GM18517 (cell line): ENCODE measurements at regions not wholly inside any gene's neighbourhood (a gene's known extent, or its start where the extent isn't known, plus 50 kb on each side); places are given as distances from the start of the nearest gene placed in this dataset.
"Not testable (repeated sequence)": the region's sequence is repeated elsewhere in the genome, so short reads cannot be mapped to it uniquely, and the experiment has no call there.

Source experiments
- ATAC-seq: cut with Tn5 transposase; IDR thresholded peaks from one replicate; pipeline ENCODE4 v1.9.1; 2021; ENCODE audit warnings: mild to moderate bottlenecking, moderate library complexity; ENCODE audit not compliant: unreplicated experiment

DNA sequence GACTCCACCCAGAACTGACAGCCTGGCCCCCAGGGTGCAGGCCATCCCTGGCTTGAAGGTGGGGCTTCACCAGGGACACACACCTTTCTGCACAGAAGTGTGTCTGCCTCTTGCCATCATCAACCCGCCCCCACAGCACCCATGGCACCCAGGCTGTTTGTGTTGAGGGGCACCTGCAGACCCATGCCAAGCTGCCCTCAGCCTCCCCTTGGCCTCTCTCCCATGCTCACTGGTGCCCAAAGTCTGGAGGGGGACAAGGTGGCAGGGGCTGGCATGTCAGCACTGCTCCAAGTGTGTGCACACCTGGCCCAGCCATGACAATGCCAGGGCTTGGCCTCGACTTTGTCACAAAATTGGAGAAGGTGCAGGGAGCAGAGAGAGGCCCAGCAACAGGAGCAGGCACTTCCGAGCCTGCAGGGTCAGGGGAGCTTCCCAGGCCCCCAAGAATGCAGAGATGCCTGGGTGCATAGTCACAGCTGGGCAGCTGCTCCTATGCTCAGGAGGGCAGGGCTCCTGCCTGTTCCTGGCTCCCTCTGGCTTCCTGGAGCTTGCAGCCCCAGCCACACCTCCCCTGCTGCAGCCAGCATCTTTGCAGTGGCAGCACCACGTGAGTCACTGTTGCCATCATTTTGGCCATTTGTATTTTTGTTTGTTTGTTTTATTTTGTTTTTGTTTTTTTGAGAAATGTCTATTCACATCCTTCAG, 280.6 kb upstream of the UBE2E3 start:
- no peak for ATAC-seq

DNA sequence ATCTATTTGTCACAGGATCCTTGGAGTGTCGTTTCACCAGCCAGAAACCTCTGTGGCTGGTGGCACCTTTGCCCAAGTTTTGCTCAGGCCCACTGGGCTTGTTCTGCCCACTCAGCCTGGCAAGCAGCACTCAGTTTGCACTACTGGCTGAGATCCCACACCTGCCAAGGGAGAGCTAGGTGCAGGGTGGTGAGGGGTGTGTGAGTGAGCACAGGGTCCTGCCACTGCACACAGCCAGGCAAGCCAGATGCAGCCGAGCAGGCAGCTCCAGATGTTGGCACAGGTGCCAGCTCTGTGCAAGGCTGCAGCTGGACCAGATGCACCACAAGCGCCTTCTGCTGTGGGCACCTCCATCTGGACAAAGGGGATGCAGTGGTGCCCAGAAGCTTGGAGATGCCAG, 281.7 kb upstream of the UBE2E3 start:
- no peak for ATAC-seq

GRCh38 chr2:180695586-180696401, 284.6 kb upstream of the UBE2E3 start:
- ATAC-seq = no peak

DNA sequence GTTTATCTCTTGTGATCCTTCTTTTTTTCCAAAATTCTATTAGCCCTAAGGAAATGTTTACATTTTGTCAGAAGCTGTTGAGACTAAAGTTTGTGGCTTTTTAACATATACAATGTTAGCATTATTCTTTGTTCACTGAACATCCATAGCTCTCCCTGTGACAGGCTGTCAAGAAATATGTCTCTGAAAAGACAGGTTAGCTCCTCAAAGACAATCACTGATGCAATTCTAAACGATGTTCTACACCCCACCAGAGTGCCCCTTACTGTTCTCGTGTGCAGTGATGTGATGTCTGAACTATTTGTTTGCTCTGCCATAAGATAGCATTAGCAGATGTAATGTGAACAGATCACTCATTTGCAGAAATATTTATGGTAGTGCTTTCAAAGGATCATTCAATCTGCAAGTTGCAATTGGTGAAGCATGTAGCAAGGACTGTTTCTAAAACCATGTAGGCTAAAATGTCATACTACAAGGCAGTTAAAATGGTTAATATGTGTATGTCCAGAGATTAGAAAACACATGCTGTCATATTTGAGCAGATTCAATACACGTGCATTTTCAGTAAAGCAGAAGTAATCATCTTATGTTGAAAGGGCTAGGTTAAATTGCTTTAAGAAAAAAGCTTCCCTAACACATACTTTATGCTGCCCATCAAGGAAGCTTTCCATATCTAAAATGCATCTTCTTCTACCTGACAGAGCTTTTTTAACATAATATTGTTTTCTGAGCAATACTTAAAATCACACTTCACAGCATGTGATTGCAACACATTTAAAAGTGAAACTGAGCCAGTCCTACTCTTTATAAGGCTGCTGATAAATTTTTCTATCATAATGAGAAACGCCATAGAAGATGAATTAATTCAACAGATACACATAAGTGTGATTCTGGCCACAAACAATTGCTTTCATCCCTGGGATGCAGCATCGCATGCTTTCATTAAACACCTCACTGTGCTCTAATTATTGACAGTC, 285.7 kb upstream of the UBE2E3 start:
- no peak for ATAC-seq

GRCh38 chr2:180692322-180692721, 288.1 kb upstream of the UBE2E3 start:
- ATAC-seq = no peak

- ATAC-seq = not testable (repeated sequence)
Observed at GRCh38 chr2:180691855-180692223, 288.6 kb upstream of the UBE2E3 start.

- ATAC-seq = not testable (repeated sequence)
Observed at GRCh38 chr2:180691186-180691854, 289.1 kb upstream of the UBE2E3 start.

- ATAC-seq = no peak
Observed at GRCh38 chr2:180690611-180691010, 289.8 kb upstream of the UBE2E3 start.

GRCh38 chr2:180682871-180683270, 297.5 kb upstream of the UBE2E3 start:
- no peak for ATAC-seq

- ATAC-seq = no peak
Observed at GRCh38 chr2:180679693-180680092, 300.7 kb upstream of the UBE2E3 start.

DNA sequence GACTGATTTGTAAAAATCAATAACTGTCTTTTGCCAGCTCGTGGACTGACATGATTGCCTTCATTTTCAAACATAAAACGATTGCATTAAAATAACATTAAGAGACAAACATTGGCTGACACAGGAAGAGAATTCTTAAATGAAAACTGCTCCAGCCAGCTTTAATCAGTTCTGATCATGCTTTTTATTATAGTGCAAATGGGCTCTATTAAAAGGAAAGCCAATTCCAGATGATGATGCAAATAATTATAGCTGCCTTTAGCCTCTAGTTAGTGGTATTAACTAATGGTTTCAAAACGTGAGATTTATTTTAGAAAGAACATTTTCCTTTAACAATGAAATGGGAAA, 301.8 kb upstream of the UBE2E3 start:
- ATAC-seq = no peak

GRCh38 chr2:180677930-180678624, 302.3 kb upstream of the UBE2E3 start:
- ATAC-seq = no peak

GRCh38 chr2:180677200-180677599, 303.2 kb upstream of the UBE2E3 start:
- no peak for ATAC-seq

- ATAC-seq = no peak
Observed at GRCh38 chr2:180676520-180677025, 303.8 kb upstream of the UBE2E3 start.

- ATAC-seq = no peak
Observed at GRCh38 chr2:180675170-180675569, 305.2 kb upstream of the UBE2E3 start.

DNA sequence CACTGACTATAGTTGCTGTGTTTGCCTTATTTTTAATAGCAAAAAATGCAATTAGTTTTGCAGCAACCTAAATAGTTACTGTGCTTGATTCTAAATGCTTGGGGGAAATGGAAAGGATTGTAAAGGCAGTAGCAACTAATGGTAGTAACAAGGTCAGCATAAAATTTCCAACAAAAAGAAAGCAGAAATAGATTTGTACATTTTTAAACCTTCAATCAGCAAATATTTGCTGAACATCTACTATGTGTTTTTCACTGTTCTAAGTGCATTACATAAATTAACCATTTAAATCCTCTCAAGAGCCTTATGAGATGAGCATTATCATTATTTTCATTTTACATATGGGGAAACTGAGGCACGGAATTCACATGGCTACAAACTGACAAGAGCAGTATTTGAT, 308.0 kb upstream of the UBE2E3 start:
- no peak for ATAC-seq

GRCh38 chr2:180670302-180671003, 310.0 kb upstream of the UBE2E3 start:
- no peak for ATAC-seq

DNA sequence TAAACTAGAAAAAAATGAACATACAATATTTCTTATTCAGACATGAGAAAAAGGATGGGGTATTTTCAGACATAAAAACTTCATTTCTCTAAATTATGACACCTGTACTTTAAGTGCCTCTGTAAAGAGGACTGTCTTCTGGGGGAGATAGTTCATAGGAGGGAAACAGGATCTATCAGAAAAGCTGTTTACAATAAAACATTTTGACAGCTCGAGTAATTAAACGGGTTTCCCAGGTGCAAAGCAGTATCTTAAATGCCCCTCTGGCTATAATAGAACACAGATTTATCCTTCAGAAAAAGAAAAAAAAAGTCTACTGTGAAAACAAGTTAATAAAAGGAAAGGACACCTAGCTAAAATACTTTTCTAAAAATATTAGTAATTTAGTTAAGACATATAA, 311.4 kb upstream of the UBE2E3 start:
- ATAC-seq = no peak

DNA sequence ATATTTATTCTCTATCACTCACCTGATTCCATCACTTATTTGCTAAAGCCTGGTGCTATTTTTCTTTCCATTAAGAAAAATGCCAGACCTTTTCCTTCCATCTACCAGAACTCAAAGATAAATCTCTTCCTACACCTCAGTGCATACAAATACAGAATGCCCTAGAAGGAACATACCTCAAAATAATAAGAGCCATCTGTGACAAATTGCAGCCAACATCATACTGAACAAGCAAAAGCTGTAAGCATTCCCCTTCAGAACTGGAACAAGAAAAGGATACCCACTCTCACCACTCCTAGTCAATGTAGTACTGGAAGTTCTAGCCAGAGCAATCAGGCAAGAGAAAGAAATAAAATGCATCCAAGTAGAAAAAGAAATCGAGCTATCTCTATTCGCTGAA, 315.9 kb upstream of the UBE2E3 start:
- no peak for ATAC-seq
